ENCODE measurements at regions not wholly inside any gene's neighbourhood (a gene's known extent, or its start where the extent isn't known, plus 50 kb on each side); places are given as distances from the start of the nearest gene placed in this dataset.
"Not testable (repeated sequence)": the region's sequence is repeated elsewhere in the genome, so short reads cannot be mapped to it uniquely, and the experiment has no call there.

- Mint-ChIP-seq H3K27ac (no peak overlapping the region), H3K4me1 (ENCODE audit: low read depth) (no peaks in the 10 kb centered on the region), H3K36me3 (ENCODE audit: low read depth) (peaks cover 2% of the 10 kb centered on the region), H3K27me3 (ENCODE audit: low read depth) (no peaks in the 10 kb centered on the region), H3K9me3 (no peaks in the 10 kb centered on the region), H3K4me3 (ENCODE audit: low read depth) (no peak overlapping the region)
- no peak for DNase-seq (ENCODE audit: low spot score)
- intact Hi-C loops (cut with micrococcal nuclease): no loop called here
These were observed 60.6 kb upstream of the VKORC1L1 start for GRCh38 chr7:65812281-65812680.

- H3K9me3 Mint-ChIP-seq; H3K36me3 Mint-ChIP-seq (ENCODE audit: low read depth); H3K4me1 Mint-ChIP-seq (ENCODE audit: low read depth); DNase-seq (ENCODE audit: low spot score); H3K4me3 Mint-ChIP-seq (ENCODE audit: low read depth); H3K27ac Mint-ChIP-seq; H3K27me3 Mint-ChIP-seq (ENCODE audit: low read depth); intact Hi-C loops (cut with micrococcal nuclease): not testable (repeated sequence)
These were observed 58.2 kb upstream of the VKORC1L1 start for GRCh38 chr7:65814556-65815167.

- no peaks in the 10 kb centered on the region for H3K27me3 Mint-ChIP-seq (ENCODE audit: low read depth)
- H3K27ac Mint-ChIP-seq: no peak overlapping the region
- no peaks in the 10 kb centered on the region for H3K4me1 Mint-ChIP-seq (ENCODE audit: low read depth)
- H3K9me3 Mint-ChIP-seq: no peaks in the 10 kb centered on the region
- H3K36me3 Mint-ChIP-seq (ENCODE audit: low read depth): no peaks in the 10 kb centered on the region
- DNase-seq (ENCODE audit: low spot score): no peak
- intact Hi-C loops (cut with micrococcal nuclease): no loop called here
- H3K4me3 Mint-ChIP-seq (ENCODE audit: low read depth): no peak overlapping the region
These were observed 52.5 kb upstream of the VKORC1L1 start for GRCh38 chr7:65820287-65820950.
